ENCODE measurements at regions not wholly inside any gene's neighbourhood (a gene's known extent, or its start where the extent isn't known, plus 50 kb on each side); places are given as distances from the start of the nearest gene placed in this dataset.

DNA sequence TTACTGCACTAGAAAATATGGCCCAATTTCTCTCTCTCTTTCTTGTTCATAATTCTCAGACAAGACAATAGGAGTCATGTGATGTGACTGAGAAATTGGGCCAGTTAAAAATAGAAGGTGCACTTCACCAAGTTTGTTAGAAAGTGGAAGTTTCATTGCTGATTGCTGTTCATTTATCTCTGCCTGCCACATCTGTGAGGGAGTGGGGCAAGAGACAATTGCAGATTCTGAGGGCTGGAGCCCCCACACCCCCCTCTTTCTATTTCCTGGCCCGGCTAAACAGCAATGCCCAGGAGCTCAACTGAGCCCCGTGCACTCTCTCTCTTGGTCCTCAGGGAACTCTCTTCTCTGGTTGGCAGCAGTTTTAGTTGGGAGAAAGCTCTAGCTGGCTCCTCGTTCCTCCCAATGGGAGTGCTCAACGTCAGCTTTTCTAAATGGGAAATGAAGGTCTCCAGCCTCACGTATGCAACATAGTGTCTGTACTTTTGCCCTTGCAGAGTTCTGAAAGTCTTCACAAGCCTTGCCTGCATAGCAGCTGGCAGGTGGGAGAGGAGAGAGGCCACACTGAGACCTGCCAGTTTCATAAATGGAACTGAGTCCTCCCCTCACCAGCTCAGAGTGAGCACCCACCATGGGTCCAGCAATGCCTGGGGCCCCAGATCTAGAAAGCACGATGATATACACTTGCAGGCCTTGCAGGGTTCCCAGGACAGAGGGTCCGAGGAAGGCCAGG, 115.7 kb downstream of the MYCN start:
- TF ChIP-seq, protein P1, sequence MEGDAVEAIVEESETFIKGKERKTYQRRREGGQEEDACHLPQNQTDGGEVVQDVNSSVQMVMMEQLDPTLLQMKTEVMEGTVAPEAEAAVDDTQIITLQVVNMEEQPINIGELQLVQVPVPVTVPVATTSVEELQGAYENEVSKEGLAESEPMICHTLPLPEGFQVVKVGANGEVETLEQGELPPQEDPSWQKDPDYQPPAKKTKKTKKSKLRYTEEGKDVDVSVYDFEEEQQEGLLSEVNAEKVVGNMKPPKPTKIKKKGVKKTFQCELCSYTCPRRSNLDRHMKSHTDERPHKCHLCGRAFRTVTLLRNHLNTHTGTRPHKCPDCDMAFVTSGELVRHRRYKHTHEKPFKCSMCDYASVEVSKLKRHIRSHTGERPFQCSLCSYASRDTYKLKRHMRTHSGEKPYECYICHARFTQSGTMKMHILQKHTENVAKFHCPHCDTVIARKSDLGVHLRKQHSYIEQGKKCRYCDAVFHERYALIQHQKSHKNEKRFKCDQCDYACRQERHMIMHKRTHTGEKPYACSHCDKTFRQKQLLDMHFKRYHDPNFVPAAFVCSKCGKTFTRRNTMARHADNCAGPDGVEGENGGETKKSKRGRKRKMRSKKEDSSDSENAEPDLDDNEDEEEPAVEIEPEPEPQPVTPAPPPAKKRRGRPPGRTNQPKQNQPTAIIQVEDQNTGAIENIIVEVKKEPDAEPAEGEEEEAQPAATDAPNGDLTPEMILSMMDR (IDR thresholded peaks at IDR 0.05): no peak
- TF ChIP-seq POLR2AphosphoS5 (IDR thresholded peaks at IDR 0.05) (no peak), POLR2A (IDR thresholded peaks at IDR 0.05) (no peak), EP300 (IDR thresholded peaks at IDR 0.05) (no peak)

Data from sigmoid colon (tissue), 4 donors.